SIG-M5 (cell line): ENCODE measurements at regions not wholly inside any gene's neighbourhood (a gene's known extent, or its start where the extent isn't known, plus 50 kb on each side); places are given as distances from the start of the nearest gene placed in this dataset.

Experiments used
- DNase-seq: peaks from one replicate; lab custom pipeline; 2025; lab: John Stamatoyannopoulos, UW

GRCh38 chr4:171759274-171759673, 53.9 kb upstream of the GALNTL6 start:
- DNase-seq, result no peak

GRCh38 chr4:171751538-171751937, 61.7 kb upstream of the GALNTL6 start:
- DNase-seq, result no peak

- DNase-seq, result no peak
These were observed 66.8 kb upstream of the GALNTL6 start for GRCh38 chr4:171746418-171746817.

DNA sequence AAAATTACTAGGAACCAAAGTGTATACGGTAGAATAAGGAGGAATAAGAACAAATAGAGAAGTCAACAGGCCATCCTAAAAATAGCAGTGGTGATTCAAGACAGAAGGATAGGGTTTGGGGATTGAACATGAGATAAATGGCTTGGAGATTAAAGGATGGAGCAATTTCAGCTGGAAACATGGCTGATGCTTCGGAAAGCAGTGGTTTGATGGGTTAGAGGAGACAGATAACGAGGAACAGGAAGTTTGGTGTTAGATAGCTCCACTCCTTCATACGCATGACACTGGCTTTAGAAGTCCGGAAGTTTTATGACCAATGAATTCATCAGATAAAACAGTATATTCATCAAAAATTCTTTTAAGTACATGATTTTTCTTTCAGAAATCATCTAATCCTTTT, 70.8 kb upstream of the GALNTL6 start:
- no peak for DNase-seq

DNA sequence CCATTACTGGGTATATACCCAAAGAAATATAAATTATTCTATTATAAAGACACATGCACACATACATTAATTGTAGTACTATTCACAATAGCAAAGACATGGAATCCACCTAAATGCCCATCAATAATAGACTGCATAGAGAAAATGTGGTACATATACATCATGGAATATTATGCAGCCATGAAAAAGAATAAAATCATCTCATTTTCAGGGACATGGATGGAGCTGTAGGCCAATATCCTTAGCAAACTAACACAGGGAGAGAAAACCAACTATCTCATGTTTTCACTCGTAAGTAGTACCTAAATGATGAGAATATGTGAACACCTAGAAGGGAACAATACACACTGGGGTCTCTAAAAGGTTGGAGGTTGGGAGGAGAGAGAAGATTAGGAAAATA, 86.0 kb upstream of the GALNTL6 start:
- DNase-seq, result no peak

- DNase-seq, result no peak
These were observed 91.3 kb upstream of the GALNTL6 start for GRCh38 chr4:171721937-171722336.

- no peak for DNase-seq
These were observed 93.5 kb upstream of the GALNTL6 start for GRCh38 chr4:171719691-171720090.

DNA sequence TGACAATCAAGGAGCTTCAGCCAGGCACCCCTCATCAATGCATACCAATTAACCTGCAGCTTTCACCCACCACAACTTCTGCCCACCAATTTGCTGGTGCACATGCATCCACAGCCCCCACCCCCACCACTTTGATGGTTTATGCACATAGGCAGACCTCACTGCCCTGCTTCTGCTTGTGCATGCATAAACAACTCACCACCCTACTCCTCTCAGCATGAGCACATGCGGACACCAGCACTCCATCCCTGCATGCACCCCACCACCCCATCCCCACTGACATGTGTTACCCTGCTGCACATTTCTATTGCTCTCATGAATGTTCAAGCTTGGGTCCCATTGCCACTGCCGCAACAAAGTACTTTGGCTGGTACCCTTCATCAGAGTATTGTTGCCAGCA, 94.5 kb upstream of the GALNTL6 start:
- no peak for DNase-seq

- no peak for DNase-seq
These were observed 95.1 kb upstream of the GALNTL6 start for GRCh38 chr4:171718069-171718468.

DNA sequence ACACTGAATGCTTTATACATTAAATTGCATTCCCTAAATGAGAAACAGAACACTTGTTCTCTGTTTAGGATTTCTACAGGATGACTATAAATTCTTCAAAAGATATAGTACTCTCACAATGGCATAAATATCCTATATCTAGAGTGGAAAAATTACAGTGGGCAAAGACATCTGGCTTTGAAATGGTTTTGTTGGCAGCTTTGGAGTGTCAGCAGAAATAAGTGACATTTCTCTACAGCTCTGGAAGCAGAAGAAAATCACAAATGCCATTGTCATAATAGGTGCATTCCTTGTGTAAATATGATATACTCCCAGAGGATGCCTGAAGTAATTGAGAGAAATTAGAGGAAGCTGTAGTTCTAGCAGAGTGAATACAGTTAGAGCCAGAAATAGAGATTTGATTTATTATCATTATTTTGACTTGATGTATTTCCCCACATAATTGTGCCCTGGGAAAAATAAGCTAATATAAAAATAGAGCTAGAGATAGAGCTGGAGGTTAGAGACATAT, 95.9 kb upstream of the GALNTL6 start:
- no peak for DNase-seq

GRCh38 chr4:171715973-171716372, 97.2 kb upstream of the GALNTL6 start:
- DNase-seq, result no peak

DNA sequence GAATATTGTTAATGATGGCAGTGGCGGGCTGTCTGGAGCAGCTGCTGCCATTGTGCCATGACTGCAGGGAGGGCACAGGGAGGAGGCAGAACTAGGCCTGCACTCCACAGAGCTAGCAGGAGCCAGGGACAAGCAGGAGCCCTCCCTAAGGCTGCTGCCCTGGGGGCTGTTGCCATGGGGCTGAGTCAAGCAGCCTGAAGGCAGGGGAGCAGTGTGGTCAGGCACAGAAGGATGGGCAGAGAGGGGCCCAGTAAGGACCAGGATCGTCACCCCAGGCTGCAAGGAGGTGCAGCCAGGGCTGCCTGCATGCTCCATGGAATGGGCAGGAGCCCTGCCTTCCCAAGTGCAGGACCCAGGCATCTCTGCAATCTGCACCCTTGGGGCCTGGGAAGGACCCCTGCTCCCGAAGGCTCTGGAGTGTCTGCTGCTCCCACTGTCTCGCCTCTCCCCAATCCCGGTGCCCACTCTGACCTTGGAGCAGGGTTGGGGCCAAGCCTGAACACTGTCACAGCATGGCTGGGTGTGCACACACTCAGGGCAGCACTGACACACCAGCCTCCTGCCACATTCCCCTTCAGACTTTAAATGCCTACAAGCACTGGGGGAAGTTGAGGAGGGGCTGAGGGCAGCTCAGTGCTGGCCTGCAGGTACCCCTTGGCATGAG, 98.3 kb upstream of the GALNTL6 start:
- no peak for DNase-seq

DNA sequence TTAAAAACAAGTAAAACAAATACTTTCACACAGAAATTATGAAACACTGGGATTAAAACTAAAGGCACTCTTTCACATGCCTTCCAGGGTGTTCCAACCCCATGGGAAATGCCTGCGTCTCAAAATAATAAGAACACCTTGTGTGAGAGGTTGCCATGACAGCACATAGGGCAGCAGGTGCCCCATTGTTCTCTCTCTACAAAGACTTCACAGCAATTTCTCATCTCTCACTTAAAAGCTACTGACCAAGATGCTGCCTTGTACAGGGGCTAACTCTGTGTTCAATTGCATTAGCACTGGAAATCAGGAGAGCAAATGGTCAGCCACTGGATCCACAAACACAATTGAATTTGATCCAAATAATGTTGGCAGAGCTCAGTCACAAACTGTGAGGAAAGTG, 102.5 kb upstream of the GALNTL6 start:
- no peak for DNase-seq

DNA sequence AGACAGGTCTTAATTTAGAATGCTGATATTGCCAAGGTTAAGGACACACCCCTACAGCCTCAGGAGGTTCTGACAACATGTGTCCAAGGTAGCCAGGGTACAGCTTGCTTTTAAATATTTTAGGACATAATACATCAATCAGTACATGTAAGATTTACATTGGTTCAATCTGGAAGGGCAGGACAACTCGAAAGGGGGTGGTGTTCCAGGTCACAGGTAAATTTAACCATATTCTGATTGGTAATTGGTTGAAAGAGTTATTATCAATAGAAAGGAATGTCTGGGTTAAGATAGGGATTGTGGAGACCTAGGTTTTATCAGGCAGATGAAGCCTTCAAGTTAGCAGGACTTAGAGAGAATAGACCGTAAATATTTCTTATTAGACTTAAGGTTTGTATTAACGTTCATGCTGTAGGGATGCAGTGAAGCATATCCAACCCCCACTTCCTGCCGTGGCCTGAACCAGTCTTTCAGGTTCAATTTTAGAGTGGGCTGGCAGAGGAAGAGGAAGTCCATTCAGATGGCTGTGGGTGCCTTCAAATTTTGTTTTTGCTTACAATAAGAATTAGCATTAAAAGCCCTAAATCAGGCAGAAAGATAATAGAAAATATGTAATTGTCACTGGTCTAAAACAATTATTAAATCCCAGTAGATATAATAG, 136.5 kb upstream of the GALNTL6 start:
- DNase-seq, result no peak

GRCh38 chr4:171674781-171675180, 138.4 kb upstream of the GALNTL6 start:
- no peak for DNase-seq

- no peak for DNase-seq
These were observed 144.8 kb upstream of the GALNTL6 start for GRCh38 chr4:171668403-171668802.

GRCh38 chr4:171667906-171668305, 145.3 kb upstream of the GALNTL6 start:
- no peak for DNase-seq

- no peak for DNase-seq
These were observed 162.1 kb upstream of the GALNTL6 start for GRCh38 chr4:171651071-171651470.

DNA sequence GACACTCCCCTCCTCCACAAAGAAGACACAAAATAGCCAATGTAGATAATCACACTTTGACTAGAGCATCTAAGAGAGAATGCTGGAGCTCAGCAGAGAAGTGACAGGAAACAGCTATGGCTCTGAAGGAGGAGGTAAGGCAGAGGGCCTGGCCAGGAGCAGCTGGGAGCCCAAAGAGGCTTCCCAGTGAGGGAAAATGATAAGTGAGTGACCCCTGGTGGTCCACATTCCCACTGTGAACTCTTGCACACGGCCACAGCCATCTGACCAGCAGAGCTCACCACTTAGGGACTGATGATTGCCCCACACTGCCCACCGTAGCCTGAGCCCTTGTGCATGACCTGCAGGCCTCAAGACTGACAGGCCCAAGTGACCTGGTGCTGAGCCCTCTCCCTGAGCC, 162.7 kb upstream of the GALNTL6 start:
- DNase-seq, result no peak

DNA sequence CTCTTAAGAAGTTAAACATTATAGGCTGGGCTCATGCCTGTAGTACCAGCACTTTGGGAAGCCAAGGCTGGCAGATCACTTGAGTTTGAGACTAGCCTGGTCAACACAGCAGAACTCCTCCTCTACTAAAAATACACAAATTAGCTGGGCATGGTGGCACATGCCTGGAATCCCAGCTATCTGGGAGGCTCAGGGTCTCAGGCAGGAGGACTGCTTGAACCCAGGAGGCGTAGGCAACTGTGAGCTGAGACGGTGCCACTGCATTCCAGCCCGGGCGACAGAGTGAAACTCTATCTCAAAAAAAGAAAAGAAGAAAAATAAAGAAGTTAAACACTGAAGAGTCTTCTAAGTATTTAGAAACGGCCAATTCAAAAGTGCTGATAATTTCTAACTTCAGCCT, 164.3 kb upstream of the GALNTL6 start:
- DNase-seq, result no peak

DNA sequence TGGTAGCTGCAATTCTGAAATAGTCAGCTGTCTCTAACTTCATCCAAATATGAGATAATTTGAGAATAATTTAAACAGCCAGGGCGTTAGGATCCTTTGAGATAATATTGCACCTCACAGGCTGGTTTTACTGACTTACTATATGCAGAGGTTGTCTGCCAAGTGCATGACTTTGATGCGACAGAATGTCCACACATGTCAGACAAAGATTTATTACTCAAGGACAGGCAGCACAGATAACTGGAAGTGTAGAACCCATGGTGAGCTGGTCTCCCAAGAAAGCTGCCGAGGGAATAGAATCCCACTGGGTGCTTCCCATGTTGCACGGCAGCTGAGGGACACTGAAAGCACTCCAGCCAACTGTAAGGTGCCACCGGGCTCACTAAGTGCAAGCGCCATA, 166.2 kb upstream of the GALNTL6 start:
- no peak for DNase-seq

DNA sequence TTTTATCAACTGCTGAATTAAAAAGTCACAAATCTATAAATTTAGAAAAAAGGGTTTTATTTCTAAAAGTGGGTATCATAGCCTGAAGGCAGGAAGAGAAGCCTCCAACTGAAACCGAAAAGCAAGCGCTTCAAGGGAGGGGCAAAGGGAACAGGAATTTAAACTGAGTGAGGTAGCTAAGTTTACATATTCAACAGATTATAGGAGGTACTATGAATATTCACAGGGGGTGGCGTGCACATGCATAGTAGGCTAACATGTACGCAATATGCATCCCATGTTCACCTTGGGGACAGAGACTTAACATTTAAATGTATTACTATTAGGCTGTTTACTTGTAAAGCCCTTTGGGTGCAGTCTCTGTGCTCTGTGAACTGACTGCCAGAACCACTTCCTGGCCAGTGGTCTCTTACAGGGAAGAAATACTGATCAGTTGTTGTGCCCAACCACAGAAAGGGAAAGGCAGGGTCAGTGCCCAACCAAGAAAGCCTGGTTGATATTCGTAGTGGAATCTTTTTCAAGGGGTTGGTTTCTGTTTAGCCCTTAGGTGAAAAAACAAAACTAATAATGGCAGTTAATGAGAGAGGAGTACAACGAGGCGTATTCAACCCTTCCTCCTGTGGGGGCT, 168.7 kb upstream of the GALNTL6 start:
- DNase-seq, result no peak

GRCh38 chr4:171639540-171639939, 173.7 kb upstream of the GALNTL6 start:
- no peak for DNase-seq
